Right ventricle myocardium superior (tissue), 1 donor: ENCODE measurements at regions not wholly inside any gene's neighbourhood (a gene's known extent, or its start where the extent isn't known, plus 50 kb on each side); places are given as distances from the start of the nearest gene placed in this dataset.

Experiments used
- ATAC-seq: fragments of 200-7000 bp; cut with Tn5 transposase; one replicate; pipeline ENCODE4 v1.9.1; 2020; ENCODE audit warnings: mild to moderate bottlenecking; ENCODE audit not compliant: poor library complexity
- DNase-seq: peaks from one replicate; pipeline ENCODE4 v3.0.0-alpha.2; 2020
- intact Hi-C: fragments of 100-400 bp; cut with DNase I; formaldehyde crosslinking; loops from one replicate; pipeline ENCODE4 v1.11.2; 2022
- donor health status: DM: no; HTN: yes; CAD: no; lungs with severe emphysema.

- DNase-seq (no peak), ATAC-seq (no peak)
- intact Hi-C loops: no loop called here
Observed at GRCh38 chr5:27619982-27620381, 581.6 kb upstream of the CDH9 start.

- no peak for ATAC-seq
- intact Hi-C loops: no loop called here
- DNase-seq: no peak
Observed at GRCh38 chr5:27612161-27612560, 573.8 kb upstream of the CDH9 start.

GRCh38 chr5:27608992-27609391 is 570.6 kb upstream of the CDH9 start:
- ATAC-seq (no peak), DNase-seq (no peak)
- intact Hi-C loops: no loop called here

- no peak for ATAC-seq
- intact Hi-C loops: no loop called here
Observed at GRCh38 chr5:27598576-27598975, 560.2 kb upstream of the CDH9 start.

GRCh38 chr5:27594141-27594540 is 555.8 kb upstream of the CDH9 start:
- intact Hi-C loops: no loop called here
- DNase-seq: no peak
- no peak for ATAC-seq

More at GRCh38 chr5:27598576-27598975, 560.2 kb upstream of the CDH9 start:
- DNase-seq: no peak

GRCh38 chr5:27592231-27592630 is 553.8 kb upstream of the CDH9 start:
- ATAC-seq (no peak), DNase-seq (no peak)
- intact Hi-C loops: no loop called here

- DNase-seq (no peak), ATAC-seq (no peak)
- intact Hi-C loops: no loop called here
Observed at GRCh38 chr5:27590503-27590902, 552.1 kb upstream of the CDH9 start.

GRCh38 chr5:27578279-27578678 is 539.9 kb upstream of the CDH9 start:
- intact Hi-C loops: no loop called here
- no peak for DNase-seq
- ATAC-seq: no peak

- intact Hi-C loops: no loop called here
- no peak for DNase-seq
- ATAC-seq: no peak
Observed at GRCh38 chr5:27571681-27572080, 533.3 kb upstream of the CDH9 start.

GRCh38 chr5:27568811-27569210 is 530.4 kb upstream of the CDH9 start:
- DNase-seq (no peak), ATAC-seq (no peak)
- intact Hi-C loops: no loop called here

- DNase-seq (no peak), ATAC-seq (no peak)
- intact Hi-C loops: no loop called here
Observed at GRCh38 chr5:27561408-27561807, 523.0 kb upstream of the CDH9 start.

- intact Hi-C loops: no loop called here
- DNase-seq (no peak), ATAC-seq (no peak)
Observed at GRCh38 chr5:27548484-27548883, 510.1 kb upstream of the CDH9 start.

- DNase-seq: no peak
- no peak for ATAC-seq
- intact Hi-C loops: no loop called here
Observed at GRCh38 chr5:27535031-27535557, 496.7 kb upstream of the CDH9 start.

- DNase-seq (no peak), ATAC-seq (no peak)
- intact Hi-C loops: no loop called here
Observed at GRCh38 chr5:27532305-27532704, 493.9 kb upstream of the CDH9 start.

GRCh38 chr5:27524515-27524914 is 486.1 kb upstream of the CDH9 start:
- no peak for DNase-seq

GRCh38 chr5:27523629-27524028 is 485.2 kb upstream of the CDH9 start:
- DNase-seq (peak; percentile 31), ATAC-seq (no peak)
- intact Hi-C loops: no loop called here

More at GRCh38 chr5:27524515-27524914, 486.1 kb upstream of the CDH9 start:
- no peak for ATAC-seq
- intact Hi-C loops: no loop called here

GRCh38 chr5:27516437-27516836 is 478.1 kb upstream of the CDH9 start:
- intact Hi-C loops: no loop called here
- no peak for DNase-seq
- no peak for ATAC-seq

GRCh38 chr5:27511061-27511460 is 472.7 kb upstream of the CDH9 start:
- intact Hi-C loops: no loop called here
- ATAC-seq (no peak), DNase-seq (no peak)

- intact Hi-C loops: no loop called here
Observed at GRCh38 chr5:27503813-27504212, 465.4 kb upstream of the CDH9 start.

GRCh38 chr5:27502236-27502635 is 463.9 kb upstream of the CDH9 start:
- intact Hi-C loops: no loop called here
- DNase-seq (no peak), ATAC-seq (no peak)

More at GRCh38 chr5:27503813-27504212, 465.4 kb upstream of the CDH9 start:
- DNase-seq (no peak), ATAC-seq (no peak)

GRCh38 chr5:27497491-27497890 is 459.1 kb upstream of the CDH9 start:
- DNase-seq (no peak), ATAC-seq (no peak)
- intact Hi-C loops: no loop called here
